Neutrophil (primary cell): ENCODE measurements at regions not wholly inside any gene's neighbourhood (a gene's known extent, or its start where the extent isn't known, plus 50 kb on each side); places are given as distances from the start of the nearest gene placed in this dataset.

Source experiments
- H3K27ac ChIP-seq: fragments of 200-600 bp; sonication (generic); 2 replicates; pipeline ENCODE4 v1.5.1; 2016; ENCODE audit warnings: mild to moderate bottlenecking, moderate library complexity
- H3K27me3 ChIP-seq: fragments of 200-600 bp; sonication (generic); 2 replicates; pipeline ENCODE4 v1.6.0; 2016; ENCODE audit warnings: mild to moderate bottlenecking
- H3K36me3 ChIP-seq: fragments of 200-600 bp; sonication (generic); 2 replicates; pipeline ENCODE4 v1.5.1; 2017
- H3K4me1 ChIP-seq, 2 experiments: fragments of 200-600 bp in 1 of 2; sonication (generic) in 1 of 2; 1 replicate in 1 of 2; 2 replicates in 1 of 2; pipeline versions ENCODE4 v1.5.1 to v1.6.1; 2013 to 2016; ENCODE audit warnings: low read depth in 1 of 2, low read length in 1 of 2, mild to moderate bottlenecking in 1 of 2, moderate library complexity in 1 of 2; ENCODE audit not compliant: control insufficient read depth in 1 of 2, insufficient read depth in 1 of 2
- H3K4me3 ChIP-seq, 2 experiments: fragments of 200-600 bp in 1 of 2; sonication (generic) in 1 of 2; 1 replicate in 1 of 2; 2 replicates in 1 of 2; pipeline ENCODE4 v1.5.1; 2013 to 2016; ENCODE audit warnings: low read depth in 1 of 2, low read length in 1 of 2, mild to moderate bottlenecking in 1 of 2, moderate library complexity in 1 of 2
- H3K9me3 ChIP-seq: fragments of 200-600 bp; sonication (generic); 2 replicates; pipeline ENCODE4 v1.5.1; 2016
- CTCF ChIP-seq: fragments of 200-600 bp; sonication (generic); IDR thresholded peaks from 2 replicates; pipeline ENCODE4 v1.5.1; 2016; ENCODE audit warnings: antibody characterized with exemption

- no peaks in the 10 kb centered on the region for H3K36me3 ChIP-seq
- peaks cover 28 to 38% of the 10 kb centered on the region in 2 experiments for H3K4me1 ChIP-seq
- no peak overlapping the region for H3K4me3 ChIP-seq
- H3K27ac ChIP-seq, result no peak overlapping the region
- H3K9me3 ChIP-seq, result no peaks in the 10 kb centered on the region
- no peak for TF ChIP-seq CTCF
- H3K27me3 ChIP-seq, result no peaks in the 10 kb centered on the region
These were observed 232.5 kb downstream of the UACA start for GRCh38 chr15:70530906-70531305.

- no peaks in the 10 kb centered on the region for H3K9me3 ChIP-seq
- H3K4me3 ChIP-seq, result no peak overlapping the region
- H3K27me3 ChIP-seq, result no peaks in the 10 kb centered on the region
- TF ChIP-seq CTCF, result no peak
- H3K4me1 ChIP-seq, result peaks cover 24 to 34% of the 10 kb centered on the region in 2 experiments
- no peaks in the 10 kb centered on the region for H3K36me3 ChIP-seq
- H3K27ac ChIP-seq, result no peak overlapping the region
These were observed 232.9 kb downstream of the UACA start for GRCh38 chr15:70530503-70530902.

- no peaks in the 10 kb centered on the region for H3K9me3 ChIP-seq
- H3K27ac ChIP-seq, result no peak overlapping the region
- TF ChIP-seq CTCF, result no peak
- H3K4me3 ChIP-seq, result no peak overlapping the region
- H3K27me3 ChIP-seq, result no peaks in the 10 kb centered on the region
- H3K36me3 ChIP-seq, result no peaks in the 10 kb centered on the region
- peaks cover 20 to 30% of the 10 kb centered on the region in 2 experiments for H3K4me1 ChIP-seq
These were observed 233.3 kb downstream of the UACA start for GRCh38 chr15:70530017-70530499.

- peak overlapping the region; percentile 79 for H3K27ac ChIP-seq
- H3K4me3 ChIP-seq, result no peak overlapping the region
- H3K36me3 ChIP-seq, result no peaks in the 10 kb centered on the region
- peaks cover 10 to 22% of the 10 kb centered on the region in 2 experiments for H3K4me1 ChIP-seq
- TF ChIP-seq CTCF, result no peak
- no peaks in the 10 kb centered on the region for H3K9me3 ChIP-seq
- H3K27me3 ChIP-seq, result no peaks in the 10 kb centered on the region
These were observed 234.5 kb downstream of the UACA start for GRCh38 chr15:70528816-70529215.

GRCh38 chr15:70528270-70528706 is 235.1 kb downstream of the UACA start:
- H3K36me3 ChIP-seq, result no peaks in the 10 kb centered on the region
- peak overlapping the region; percentile 79 for H3K27ac ChIP-seq
- H3K9me3 ChIP-seq, result no peaks in the 10 kb centered on the region
- H3K4me3 ChIP-seq, result peak overlapping the region in 1 of 2 experiments; percentile 3
- H3K4me1 ChIP-seq, result peaks cover 10 to 22% of the 10 kb centered on the region in 2 experiments
- no peak for TF ChIP-seq CTCF
- no peaks in the 10 kb centered on the region for H3K27me3 ChIP-seq

- no peaks in the 10 kb centered on the region for H3K27me3 ChIP-seq
- TF ChIP-seq CTCF, result no peak
- peaks cover 10 to 22% of the 10 kb centered on the region in 2 experiments for H3K4me1 ChIP-seq
These were observed 236.4 kb downstream of the UACA start for GRCh38 chr15:70526974-70527325.

More at GRCh38 chr15:70526974-70527325, 236.4 kb downstream of the UACA start:
- Histone ChIP-seq H3K36me3 (no peaks in the 10 kb centered on the region), H3K9me3 (no peaks in the 10 kb centered on the region), H3K4me3 (no peak overlapping the region), H3K27ac (no peak overlapping the region)
